HL-60/S4 treated with phorbol 12-myristate 13-acetate at 8.2 ng/mL for 4 days and 3 days (cell line): ENCODE measurements at regions not wholly inside any gene's neighbourhood (a gene's known extent, or its start where the extent isn't known, plus 50 kb on each side); places are given as distances from the start of the nearest gene placed in this dataset.

Experiments
- in situ Hi-C: fragments of 300-500 bp; cut with MboI; formaldehyde crosslinking; loops from 2 replicates; pipeline ENCODE4 v1.15.0; 2022; ENCODE audit warnings: low sequenced_read_pairs

DNA sequence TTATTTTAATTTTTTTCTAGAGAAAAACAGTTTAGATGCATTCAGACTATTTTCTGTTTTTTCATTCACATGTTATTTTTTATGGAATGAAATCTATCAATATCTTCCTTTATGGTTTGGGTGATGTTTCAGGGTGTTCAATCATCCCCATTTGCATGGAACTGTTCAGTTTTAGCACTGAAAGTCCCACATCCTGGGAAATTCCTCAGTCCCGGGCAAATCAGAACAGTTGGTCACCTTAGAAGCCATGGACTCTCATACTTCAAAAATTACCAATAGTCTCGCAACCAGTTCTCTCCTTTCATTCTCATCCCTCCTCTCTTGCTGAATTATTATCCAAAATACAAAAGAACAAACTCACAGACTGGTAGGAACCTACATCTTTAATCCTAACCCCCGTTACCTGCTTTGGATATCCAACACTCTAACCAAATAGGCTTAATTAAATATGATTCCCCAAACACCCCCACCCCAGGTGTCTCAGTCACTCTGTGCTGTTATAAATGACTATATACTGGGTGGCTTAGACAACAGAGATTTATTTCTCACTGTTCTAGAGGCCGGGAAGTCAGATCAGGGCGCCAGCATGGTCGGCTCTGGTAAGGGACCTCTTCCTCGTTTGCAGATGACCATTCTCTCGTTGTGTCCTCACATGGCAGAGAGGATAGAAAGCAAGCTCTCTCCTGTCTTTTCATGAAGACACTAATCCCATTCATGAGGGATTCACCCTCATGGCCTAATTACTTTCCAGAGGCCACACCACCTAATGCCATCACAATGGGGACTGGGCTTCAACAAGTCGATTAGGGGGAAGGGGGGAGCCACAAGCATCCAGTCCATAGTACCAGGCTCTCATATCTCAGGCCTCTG, 57.7 kb upstream of the SLC1A4 start:
- in situ Hi-C loops: loop anchor here (10.0 kb wide), 1 partner anchor 53 kb away; the partner anchor contains the start of gene SLC1A4

DNA sequence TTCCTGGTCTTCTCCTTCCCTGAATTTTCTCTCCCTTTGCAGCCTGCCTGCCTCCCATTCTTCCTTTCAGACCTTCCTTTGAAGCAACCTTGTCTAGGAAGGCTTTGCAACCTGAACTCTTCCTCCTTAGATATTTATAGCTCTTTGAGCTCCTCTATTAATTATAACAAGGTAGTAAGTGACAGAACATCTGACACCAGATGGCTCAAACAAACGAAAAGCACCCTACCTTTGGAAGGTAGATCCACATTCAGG, 57.2 kb upstream of the SLC1A4 start:
- in situ Hi-C loops: loop anchor here (10.0 kb wide), 1 partner anchor 53 kb away; the partner anchor contains the start of gene SLC1A4

DNA sequence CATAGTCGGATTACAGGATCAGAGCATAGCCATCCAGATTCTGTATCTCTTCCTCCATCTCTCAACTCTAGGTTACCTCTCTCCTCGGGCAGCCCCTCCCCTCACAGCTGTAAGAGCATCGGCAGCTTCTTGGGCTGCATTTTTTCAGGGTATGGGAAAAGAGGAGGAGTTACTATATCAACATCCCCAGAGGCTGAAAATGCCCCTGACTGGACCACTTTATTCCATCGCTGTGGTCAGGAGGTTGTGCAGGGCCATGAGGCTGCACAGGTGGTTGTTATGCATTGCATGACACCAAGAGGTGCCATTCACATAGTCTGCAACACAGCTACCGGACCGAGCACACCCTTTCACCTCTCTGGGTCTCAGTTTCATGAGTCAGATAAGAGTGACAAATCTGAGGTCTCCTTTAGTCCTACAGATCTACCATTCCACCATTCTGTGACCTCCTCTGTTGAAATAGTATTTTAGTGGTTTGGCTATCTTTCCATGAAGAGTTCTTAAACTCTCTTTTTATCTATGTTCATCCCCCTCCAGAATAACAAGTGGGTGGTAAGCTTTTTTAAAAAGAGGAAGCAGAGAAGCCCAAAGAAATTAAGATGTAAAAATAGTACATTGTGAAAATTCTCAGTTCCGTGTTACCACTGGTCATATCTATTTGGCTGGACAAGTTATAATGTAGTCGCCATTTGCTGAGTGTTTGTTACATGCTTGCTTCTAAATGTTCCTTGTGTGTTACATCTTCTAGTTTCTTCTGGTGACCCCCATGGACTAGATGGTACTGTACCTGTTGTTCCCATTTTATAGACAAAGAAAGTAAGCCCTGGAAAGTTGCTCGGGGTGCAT, 56.6 kb upstream of the SLC1A4 start:
- in situ Hi-C loops: loop anchor here (10.0 kb wide), 1 partner anchor 52 kb away; the partner anchor contains the start of gene SLC1A4

DNA sequence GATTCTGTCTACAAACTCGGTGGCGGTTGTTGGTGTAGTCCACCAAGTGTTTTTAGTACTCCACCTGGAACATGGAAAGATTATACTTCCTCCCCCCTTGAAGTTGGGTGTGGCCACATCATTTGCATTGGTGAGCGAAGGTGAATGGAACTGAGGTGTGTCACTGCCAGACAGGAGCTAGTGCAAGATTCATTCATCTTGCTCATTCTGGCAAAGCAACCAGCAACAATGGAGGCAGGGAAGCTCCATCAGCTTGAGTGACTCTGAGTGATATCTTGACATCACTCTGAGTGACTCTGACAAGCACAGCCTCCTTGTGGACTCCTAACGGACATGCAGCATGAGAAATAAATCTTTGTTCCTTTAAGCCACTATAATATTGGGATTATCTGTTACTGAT, 54.7 kb upstream of the SLC1A4 start:
- in situ Hi-C loops: loop anchor here (10.0 kb wide), 1 partner anchor 50 kb away; the partner anchor contains the start of gene SLC1A4

DNA sequence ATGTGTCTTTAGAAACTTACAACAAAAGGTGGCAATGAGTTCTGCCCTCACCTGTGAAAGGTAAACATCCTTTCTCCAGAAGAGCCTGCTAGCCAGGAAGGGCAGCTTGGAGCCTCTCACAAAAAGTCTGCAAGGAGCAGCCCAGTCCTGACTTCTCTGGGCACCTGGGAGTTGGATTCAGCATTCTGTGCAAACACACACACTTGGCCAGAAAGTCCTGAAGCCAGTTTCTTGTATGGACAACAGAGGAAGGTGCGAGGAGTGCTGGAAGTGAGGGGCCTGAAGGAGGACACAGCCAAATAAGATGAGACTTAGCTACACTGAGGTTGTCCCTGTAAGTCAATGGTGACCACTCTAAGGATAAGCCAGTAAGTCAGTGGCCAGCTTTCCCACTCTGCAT, 52.4 kb upstream of the SLC1A4 start:
- in situ Hi-C loops: loop anchor here (10.0 kb wide), 1 partner anchor 48 kb away; the partner anchor contains the start of gene SLC1A4

DNA sequence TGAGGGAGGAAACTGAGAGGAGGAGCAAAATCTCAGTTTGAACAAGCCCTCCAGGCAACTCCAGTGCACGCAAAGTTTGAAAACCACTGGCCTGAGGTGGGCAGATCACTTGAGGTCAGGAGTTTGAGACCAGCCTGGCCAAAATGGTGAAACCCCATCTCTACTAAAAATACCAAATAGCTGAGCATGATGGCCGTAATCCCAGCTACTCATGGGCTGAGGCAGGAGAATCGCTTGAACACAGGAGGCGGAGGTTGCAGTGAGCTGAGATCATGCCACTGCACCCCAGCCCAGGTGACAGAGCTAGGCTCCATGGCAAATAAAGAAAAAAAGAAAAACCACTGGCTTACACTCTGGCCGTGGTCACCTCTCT, 51.9 kb upstream of the SLC1A4 start:
- in situ Hi-C loops: loop anchor here (10.0 kb wide), 1 partner anchor 48 kb away; the partner anchor contains the start of gene SLC1A4

DNA sequence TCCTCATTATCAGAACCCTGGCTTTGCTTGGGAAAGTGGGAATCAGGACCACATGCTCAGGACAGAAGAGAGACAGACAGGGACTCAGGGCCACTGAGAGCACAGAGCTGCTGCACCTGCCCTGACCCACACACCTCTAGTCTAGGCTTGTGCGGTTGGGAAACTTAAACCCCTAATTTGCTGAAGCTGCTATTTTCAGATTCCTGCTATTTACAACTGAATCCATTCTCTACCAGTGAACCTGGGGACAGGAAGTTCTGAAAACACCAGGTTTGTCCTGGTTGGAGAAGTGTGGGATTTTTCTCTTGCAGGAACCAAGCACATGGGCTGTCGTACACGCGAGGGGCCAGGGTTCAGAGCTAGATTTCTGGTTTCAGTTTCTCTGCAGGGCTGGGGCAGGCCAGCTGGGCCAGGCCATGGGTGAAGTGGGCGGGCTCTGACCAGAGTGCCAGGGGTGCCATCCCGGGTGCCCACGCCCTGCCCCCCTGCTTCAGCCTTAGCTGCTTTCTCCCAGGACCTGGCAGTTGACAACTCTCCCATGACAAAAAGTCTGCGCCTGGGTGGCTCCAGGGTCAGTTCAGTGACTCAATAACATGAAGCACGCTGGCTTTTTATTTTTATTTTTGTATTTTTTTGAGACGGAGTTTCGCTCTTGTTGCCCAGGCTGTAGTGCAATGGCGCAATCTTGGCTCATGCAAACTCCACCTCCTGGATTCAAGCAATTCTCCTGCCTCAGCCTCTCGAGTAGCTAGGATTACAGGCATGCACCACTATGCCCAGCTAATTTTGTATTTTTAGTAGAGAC, 51.3 kb upstream of the SLC1A4 start:
- in situ Hi-C loops: loop anchor here (10.0 kb wide), 1 partner anchor 47 kb away; the partner anchor contains the start of gene SLC1A4

DNA sequence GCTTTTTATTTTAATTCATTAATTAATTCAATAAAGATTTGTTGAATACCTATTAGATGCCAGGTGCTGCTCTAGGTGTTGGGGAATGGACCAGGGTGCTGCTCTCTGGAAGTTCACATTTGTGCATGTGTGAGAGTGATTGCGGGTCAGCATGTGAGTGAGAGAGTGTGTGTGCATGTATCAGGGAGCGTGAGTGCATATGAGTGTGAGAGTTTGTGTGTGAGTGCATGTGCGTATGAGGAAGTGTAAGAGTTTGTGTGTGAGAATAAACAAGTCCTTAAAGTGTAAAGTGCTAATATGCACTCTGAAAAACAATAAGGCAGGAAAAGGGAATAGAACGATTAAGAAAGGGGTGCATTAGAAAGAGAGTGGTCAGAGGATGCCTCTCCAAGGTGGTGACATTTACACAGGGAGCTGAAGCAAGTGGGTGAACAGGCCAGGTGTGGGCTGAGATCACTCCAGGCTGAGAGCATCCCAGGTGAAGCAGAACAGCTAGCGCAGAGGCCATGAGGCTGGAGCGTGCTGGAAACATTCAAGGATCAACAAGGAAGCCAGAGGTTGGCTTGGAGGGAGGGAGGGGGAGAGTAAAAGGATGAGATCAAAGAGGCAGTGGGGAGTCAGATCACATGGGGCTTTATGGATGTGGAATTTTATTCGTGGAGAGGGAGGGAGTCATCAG, 50.5 kb upstream of the SLC1A4 start:
- in situ Hi-C loops: loop anchor here (10.0 kb wide), 1 partner anchor 46 kb away; the partner anchor contains the start of gene SLC1A4

DNA sequence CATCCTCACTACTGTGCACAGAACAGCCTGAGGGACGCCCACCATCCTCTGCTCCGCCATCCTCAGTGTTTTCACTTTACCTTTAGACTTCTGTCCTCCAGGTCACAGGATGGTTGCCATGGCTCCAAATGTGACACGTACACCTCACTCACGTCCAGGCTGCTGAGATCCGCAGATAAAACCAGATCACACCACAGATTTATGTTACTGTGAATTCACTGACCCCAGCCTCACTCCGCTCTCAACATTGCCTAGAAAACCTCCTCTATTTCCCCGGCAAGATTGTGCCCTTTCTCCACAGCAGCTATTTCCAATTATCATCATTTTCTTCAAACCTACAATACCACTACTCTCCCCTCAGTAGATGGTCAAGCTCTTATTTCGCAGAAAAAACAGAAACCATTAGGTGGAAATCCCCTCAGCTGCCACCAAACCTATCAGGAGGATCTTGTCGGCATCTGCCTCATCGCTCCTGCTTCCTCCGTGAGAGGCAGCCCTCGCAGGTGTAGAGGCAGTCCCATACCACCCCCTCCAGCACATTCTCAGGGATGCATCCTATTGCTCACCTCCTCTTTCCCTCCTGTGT, 49.8 kb upstream of the SLC1A4 start:
- in situ Hi-C loops: loop anchor here (10.0 kb wide), 1 partner anchor 45 kb away; the partner anchor contains the start of gene SLC1A4
